Gastroesophageal sphincter (tissue), 3 donors: ENCODE measurements at regions not wholly inside any gene's neighbourhood (a gene's known extent, or its start where the extent isn't known, plus 50 kb on each side); places are given as distances from the start of the nearest gene placed in this dataset.

Experiments
- EP300 ChIP-seq: sonication (generic); formaldehyde crosslinking; IDR thresholded peaks from one replicate; pipeline ENCODE4 v1.6.1; 2017; ENCODE audit warnings: antibody characterized with exemption, mild to moderate bottlenecking
- POLR2A ChIP-seq, 2 donors: fragments of 450-650 bp; IDR thresholded peaks; one replicate each; pipeline ENCODE4 v1.6.1; 2017; ENCODE audit warnings: antibody characterized with exemption in 2 of 2, mild to moderate bottlenecking in 2 of 2, moderate library complexity in 1 of 2
- POLR2AphosphoS5 ChIP-seq: sonication (generic); formaldehyde crosslinking; IDR thresholded peaks from one replicate; pipeline ENCODE4 v1.6.1; 2017; ENCODE audit warnings: antibody characterized with exemption
- TF ChIP-seq, protein P1 (sequence below), 4 experiments: fragments of 200-600 bp in 2 of 4; fragments of 450-650 bp in 2 of 4; sonication (generic) in 1 of 4; IDR thresholded peaks; one replicate each; pipeline ENCODE4 v1.5.1; 2017 to 2019; ENCODE audit warnings: antibody characterized with exemption in 4 of 4, mild to moderate bottlenecking in 2 of 4, moderate library complexity in 2 of 4

DNA sequence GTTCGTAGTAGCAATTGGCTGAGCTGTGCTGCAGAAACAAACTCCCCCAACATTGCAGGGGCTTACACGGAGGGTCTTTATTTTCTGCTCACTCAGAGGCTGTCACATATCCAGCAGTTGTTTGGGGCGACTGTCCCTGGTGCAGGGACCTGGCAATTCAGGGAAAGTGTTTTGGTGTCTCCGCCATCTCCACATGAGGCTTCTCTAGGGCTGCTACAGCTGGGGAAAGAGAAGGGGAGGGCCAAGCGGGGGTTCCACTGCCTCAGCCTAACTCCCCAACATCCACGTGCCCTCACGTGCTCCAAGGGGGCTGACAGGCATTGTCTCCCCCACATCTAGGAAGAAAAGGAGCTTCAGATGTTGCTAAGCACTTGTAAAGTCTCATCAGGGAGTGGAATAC lies 61.3 kb upstream of the NXT1 start:
- no peak for TF ChIP-seq POLR2AphosphoS5
- TF ChIP-seq, protein P1, sequence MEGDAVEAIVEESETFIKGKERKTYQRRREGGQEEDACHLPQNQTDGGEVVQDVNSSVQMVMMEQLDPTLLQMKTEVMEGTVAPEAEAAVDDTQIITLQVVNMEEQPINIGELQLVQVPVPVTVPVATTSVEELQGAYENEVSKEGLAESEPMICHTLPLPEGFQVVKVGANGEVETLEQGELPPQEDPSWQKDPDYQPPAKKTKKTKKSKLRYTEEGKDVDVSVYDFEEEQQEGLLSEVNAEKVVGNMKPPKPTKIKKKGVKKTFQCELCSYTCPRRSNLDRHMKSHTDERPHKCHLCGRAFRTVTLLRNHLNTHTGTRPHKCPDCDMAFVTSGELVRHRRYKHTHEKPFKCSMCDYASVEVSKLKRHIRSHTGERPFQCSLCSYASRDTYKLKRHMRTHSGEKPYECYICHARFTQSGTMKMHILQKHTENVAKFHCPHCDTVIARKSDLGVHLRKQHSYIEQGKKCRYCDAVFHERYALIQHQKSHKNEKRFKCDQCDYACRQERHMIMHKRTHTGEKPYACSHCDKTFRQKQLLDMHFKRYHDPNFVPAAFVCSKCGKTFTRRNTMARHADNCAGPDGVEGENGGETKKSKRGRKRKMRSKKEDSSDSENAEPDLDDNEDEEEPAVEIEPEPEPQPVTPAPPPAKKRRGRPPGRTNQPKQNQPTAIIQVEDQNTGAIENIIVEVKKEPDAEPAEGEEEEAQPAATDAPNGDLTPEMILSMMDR (IDR thresholded peaks at IDR 0.05) = no peak
- TF ChIP-seq POLR2A (IDR thresholded peaks at IDR 0.05) = no peak
- no peak for TF ChIP-seq EP300
